GM12874 (cell line): ENCODE measurements at regions not wholly inside any gene's neighbourhood (a gene's known extent, or its start where the extent isn't known, plus 50 kb on each side); places are given as distances from the start of the nearest gene placed in this dataset.

ENCODE experiments used
- CTCF ChIP-seq: IDR thresholded peaks from 2 replicates; pipeline ENCODE4 v1.5.1; 2011; ENCODE audit warnings: low read depth, mild to moderate bottlenecking, control low read depth, low read length, moderate library complexity; ENCODE audit not compliant: insufficient read depth

DNA sequence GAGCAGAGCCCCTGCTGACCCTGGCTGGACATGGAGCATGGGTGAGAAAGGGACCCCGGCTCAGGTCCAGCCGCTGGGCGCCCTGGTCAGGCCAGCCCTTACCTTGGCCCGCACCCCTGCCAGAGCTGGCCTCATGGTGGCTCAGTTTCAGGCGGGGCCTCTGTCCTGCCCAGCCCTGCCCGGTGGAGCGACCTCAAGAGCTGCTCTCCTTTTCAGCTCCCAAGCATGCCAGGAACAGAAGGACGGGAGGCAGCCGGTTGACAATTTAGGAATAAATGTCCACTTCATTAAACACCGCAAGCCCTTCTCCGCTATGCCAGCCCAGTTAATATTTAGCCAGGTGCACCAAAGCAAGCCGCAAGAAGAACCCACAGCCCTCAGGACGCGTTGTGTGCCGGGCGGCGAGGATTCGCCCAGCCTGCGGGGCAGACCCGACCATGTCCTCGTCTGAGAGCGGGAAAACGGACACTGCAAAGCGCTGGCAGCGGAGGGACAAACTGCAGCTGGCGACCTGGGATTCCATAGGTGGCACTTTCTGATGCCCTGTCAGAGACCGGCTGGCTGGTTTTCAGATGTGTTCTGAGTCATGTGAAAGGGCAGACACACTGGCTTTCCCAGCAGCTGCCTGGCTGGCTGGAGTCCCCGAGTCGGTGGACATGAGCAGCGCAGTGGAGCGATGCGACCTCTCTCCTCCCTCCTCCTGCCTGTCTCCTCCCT is 221.9 kb downstream of the TTLL2 start:
- no peak for TF ChIP-seq CTCF

DNA sequence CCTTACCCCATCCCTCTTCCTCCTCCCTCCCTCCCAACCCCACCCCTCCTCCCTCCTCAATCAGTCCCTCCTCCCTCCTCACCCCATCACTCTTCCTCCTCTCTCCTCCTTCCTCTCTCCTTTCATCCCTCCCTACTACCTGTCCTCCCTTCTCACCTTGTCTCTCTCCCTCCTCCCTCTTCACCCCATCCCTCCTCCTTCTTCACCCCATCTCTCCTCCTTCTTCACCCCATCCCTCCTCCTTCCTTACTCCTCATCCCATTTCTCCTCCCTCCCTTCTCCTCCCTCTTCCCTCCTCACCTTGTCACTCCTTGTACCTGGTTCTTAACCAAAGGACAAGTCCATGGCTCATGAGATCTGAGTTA is 222.4 kb downstream of the TTLL2 start:
- no peak for TF ChIP-seq CTCF

- TF ChIP-seq CTCF, result no peak
These were observed 222.9 kb downstream of the TTLL2 start for GRCh38 chr6:167547751-167548150.

- TF ChIP-seq CTCF, result no peak
These were observed 223.6 kb downstream of the TTLL2 start for GRCh38 chr6:167548451-167548850.

GRCh38 chr6:167549213-167549612 is 224.3 kb downstream of the TTLL2 start:
- TF ChIP-seq CTCF, result no peak

DNA sequence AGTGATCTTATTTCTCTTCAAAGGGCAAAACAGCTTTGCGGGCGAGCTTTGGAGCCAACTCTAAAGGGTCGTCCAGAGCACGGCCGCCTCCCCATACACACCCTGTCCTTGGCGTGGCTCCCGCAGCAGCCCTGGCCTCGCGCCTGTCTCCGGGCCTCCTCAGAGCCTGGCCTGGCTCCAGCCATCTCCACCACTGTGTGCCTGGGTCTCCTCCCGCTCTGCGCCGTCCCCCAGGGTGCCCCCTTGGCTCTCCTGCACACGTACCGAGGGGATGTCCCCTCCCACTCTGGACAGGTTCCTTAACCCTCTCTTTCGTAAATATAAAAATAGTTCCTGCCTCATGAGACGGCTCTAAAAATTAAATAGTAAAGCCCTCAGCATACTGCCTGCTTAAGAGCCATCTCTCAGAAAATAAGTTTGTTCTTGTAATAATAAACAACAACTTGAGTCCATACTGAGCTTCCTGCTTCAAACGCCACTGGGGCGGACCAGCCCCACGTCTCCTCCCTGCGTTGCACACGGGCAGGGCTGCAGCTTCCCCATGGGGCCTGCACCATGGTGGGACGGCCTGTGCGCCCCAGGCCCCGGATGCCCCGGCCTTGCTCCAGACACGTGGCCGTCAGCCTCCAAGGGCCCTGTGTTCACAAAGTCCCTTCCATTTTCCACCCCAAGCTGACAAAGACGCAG is 226.2 kb downstream of the TTLL2 start:
- TF ChIP-seq CTCF, result no peak

- TF ChIP-seq CTCF, result no peak
These were observed 226.9 kb downstream of the TTLL2 start for GRCh38 chr6:167551628-167552257.
